ENCODE measurements at regions not wholly inside any gene's neighbourhood (a gene's known extent, or its start where the extent isn't known, plus 50 kb on each side); places are given as distances from the start of the nearest gene placed in this dataset.

DNA sequence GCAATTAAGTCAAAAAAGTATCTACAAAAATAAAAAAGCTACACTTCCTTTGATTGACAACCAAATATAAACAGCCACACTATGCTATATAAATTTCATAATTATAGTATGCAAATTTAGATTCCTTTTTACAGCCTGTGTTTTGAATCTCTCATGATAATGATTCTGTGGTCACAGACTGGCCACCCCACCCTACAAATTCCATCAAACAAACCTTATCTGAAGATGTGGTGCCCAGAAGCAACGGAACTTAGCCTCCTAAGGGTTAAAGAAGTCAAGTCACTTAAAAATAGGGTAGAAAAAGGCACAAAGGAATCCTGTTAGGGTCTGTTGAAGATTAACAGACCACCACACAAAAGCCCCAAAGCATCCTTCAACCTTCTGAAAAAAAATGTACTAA is 351.8 kb downstream of the INHBA start:
- no peaks in the 10 kb centered on the region for H3K27me3 Mint-ChIP-seq
- H3K4me1 Mint-ChIP-seq, result no peaks in the 10 kb centered on the region
- POLR2A ChIA-PET, result no interaction called here
- CTCF ChIA-PET, result no interaction called here
- H3K36me3 Mint-ChIP-seq (ENCODE audit: low read depth), result no peaks in the 10 kb centered on the region
- DNase-seq, result no peak
- no peak overlapping the region for H3K27ac Mint-ChIP-seq
- no peak overlapping the region for H3K4me3 Mint-ChIP-seq
- no peaks in the 10 kb centered on the region for H3K9me3 Mint-ChIP-seq

GRCh38 chr7:41346878-41347277 is 356.0 kb downstream of the INHBA start:
- no peak for DNase-seq
- Mint-ChIP-seq H3K36me3 (ENCODE audit: low read depth) (no peaks in the 10 kb centered on the region), H3K4me1 (no peaks in the 10 kb centered on the region), H3K27ac (no peak overlapping the region), H3K27me3 (no peaks in the 10 kb centered on the region), H3K9me3 (peaks cover 11% of the 10 kb centered on the region), H3K4me3 (no peak overlapping the region)
- CTCF ChIA-PET, result no interaction called here
- POLR2A ChIA-PET, result no interaction called here

DNA sequence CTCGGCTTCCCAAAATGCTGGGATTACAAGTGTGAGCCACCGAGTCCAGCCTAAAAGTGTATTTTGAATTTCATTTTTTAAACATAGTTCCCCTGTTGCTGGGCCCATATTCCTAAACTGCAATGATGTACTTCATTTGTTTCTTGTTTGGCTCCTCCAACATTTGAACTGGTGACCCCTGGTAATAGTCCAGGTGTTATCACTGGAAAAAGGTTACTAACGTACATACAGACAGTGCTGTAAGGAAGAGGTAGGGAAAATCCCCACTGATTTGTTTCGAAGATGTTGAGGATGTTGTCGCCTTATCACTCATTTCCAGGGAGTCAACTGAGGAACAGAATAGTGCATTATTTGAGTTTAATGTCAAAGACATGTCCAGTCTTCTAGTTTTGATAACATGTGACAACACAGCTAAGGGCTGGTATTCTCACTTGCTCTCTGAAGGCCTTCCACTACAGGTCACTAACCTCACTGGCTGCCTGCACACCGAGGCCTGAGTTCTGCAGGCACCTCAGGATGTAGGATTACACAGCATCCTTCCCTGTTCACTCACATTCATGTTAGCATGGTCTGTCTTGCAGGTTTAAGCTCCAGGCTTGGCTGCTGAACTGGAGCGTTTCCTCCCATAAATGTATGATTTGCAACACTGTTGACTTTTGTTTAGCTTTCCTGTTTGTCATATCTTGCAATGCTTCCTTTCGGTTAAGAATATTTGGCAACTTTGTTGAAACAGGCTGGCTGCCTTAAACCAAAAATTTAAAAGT is 362.8 kb downstream of the INHBA start:
- no peak overlapping the region for H3K27ac Mint-ChIP-seq
- DNase-seq, result no peak
- H3K4me1 Mint-ChIP-seq, result no peaks in the 10 kb centered on the region
- H3K36me3 Mint-ChIP-seq (ENCODE audit: low read depth), result no peaks in the 10 kb centered on the region
- ChIA-PET CTCF (no interaction called here), POLR2A (no interaction called here)
- no peaks in the 10 kb centered on the region for H3K27me3 Mint-ChIP-seq
- no peak overlapping the region for H3K4me3 Mint-ChIP-seq
- H3K9me3 Mint-ChIP-seq, result peaks cover 17% of the 10 kb centered on the region

- H3K36me3 Mint-ChIP-seq (ENCODE audit: low read depth), result no peaks in the 10 kb centered on the region
- POLR2A ChIA-PET, result no interaction called here
- DNase-seq, result no peak
- H3K27ac Mint-ChIP-seq, result no peak overlapping the region
- no peaks in the 10 kb centered on the region for H3K27me3 Mint-ChIP-seq
- H3K9me3 Mint-ChIP-seq, result peaks cover 6% of the 10 kb centered on the region
- no peaks in the 10 kb centered on the region for H3K4me1 Mint-ChIP-seq
- CTCF ChIA-PET, result no interaction called here
- no peak overlapping the region for H3K4me3 Mint-ChIP-seq
Measured at GRCh38 chr7:41336981-41337380, 365.9 kb downstream of the INHBA start.

- DNase-seq, result no peak
- H3K9me3 Mint-ChIP-seq, result peaks cover 5% of the 10 kb centered on the region
- no peaks in the 10 kb centered on the region for H3K27me3 Mint-ChIP-seq
- no peaks in the 10 kb centered on the region for H3K4me1 Mint-ChIP-seq
- H3K27ac Mint-ChIP-seq, result no peak overlapping the region
- no peaks in the 10 kb centered on the region for H3K36me3 Mint-ChIP-seq (ENCODE audit: low read depth)
- POLR2A ChIA-PET, result no interaction called here
- H3K4me3 Mint-ChIP-seq, result no peak overlapping the region
- CTCF ChIA-PET, result no interaction called here
Measured at GRCh38 chr7:41336455-41336952, 366.4 kb downstream of the INHBA start.

DNA sequence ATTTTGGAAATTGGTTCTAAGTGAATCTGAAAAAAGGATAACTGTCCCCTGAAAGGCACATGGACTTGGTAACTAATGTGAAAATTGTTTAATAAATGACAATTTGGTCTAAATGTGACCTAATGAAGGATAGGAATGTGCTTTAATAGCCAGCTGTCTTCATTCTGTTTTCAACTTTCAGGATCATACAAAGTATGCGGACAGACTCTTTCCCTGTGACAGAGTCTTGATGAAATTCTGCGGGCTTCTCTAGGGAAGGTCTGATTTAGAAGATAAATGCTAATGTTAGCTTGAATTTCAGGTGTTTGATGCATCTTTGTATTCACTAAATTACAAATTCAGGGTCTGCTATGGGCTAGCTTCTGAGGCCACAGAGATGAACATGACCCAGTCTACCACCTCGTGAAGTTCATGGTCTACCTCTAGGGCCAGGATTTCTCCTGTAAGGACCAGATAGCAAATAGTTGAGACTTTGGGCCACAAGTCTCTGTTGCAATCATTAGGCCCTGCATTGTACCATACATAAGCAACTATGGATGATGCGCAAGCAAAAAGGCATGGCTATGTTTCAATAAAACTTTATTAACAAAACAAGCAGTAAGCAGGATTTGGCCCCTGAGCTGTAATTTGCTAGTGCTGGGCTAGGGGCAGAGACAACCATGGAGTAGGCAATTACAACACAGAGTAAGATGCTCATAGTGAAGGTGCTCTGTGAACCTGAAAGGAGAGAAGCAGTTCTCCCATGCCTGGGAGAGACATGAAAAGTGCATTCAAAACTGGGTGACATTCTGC is 368.6 kb downstream of the INHBA start:
- H3K4me3 Mint-ChIP-seq, result no peak overlapping the region
- no peaks in the 10 kb centered on the region for H3K27me3 Mint-ChIP-seq
- POLR2A ChIA-PET, result no interaction called here
- no peak overlapping the region for H3K27ac Mint-ChIP-seq
- no peak for DNase-seq
- no peaks in the 10 kb centered on the region for H3K36me3 Mint-ChIP-seq (ENCODE audit: low read depth)
- no peaks in the 10 kb centered on the region for H3K4me1 Mint-ChIP-seq
- CTCF ChIA-PET, result no interaction called here
- H3K9me3 Mint-ChIP-seq, result peaks cover 5% of the 10 kb centered on the region

DNA sequence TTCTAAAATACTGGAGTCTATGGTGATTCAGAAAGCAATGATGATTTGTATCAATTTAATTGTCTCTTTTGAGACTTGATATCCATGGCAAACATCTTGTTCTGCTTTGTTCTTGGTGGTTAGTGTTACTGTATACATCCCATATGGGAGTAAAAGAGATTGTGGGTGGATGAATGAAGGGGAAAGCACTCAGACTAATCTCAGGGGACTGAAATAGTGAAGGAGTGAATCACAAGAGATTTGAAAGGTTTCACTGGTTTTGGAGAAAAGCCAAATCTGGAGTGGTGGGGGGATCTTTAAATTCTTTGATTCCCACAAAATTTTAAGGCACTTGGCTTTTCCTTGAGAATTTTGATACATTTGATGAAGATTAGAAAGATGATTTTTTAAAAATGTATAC is 369.4 kb downstream of the INHBA start:
- DNase-seq, result no peak
- no peaks in the 10 kb centered on the region for H3K4me1 Mint-ChIP-seq
- H3K9me3 Mint-ChIP-seq, result peaks cover 5% of the 10 kb centered on the region
- POLR2A ChIA-PET, result no interaction called here
- no peaks in the 10 kb centered on the region for H3K27me3 Mint-ChIP-seq
- no peak overlapping the region for H3K27ac Mint-ChIP-seq
- CTCF ChIA-PET, result no interaction called here
- H3K4me3 Mint-ChIP-seq, result no peak overlapping the region
- H3K36me3 Mint-ChIP-seq (ENCODE audit: low read depth), result no peaks in the 10 kb centered on the region

GRCh38 chr7:41331194-41331593 is 371.7 kb downstream of the INHBA start:
- no peak for DNase-seq
- no peaks in the 10 kb centered on the region for H3K36me3 Mint-ChIP-seq (ENCODE audit: low read depth)
- ChIA-PET POLR2A (no interaction called here), CTCF (no interaction called here)
- H3K4me1 Mint-ChIP-seq, result no peaks in the 10 kb centered on the region
- no peaks in the 10 kb centered on the region for H3K9me3 Mint-ChIP-seq
- no peak overlapping the region for H3K4me3 Mint-ChIP-seq
- H3K27me3 Mint-ChIP-seq, result no peaks in the 10 kb centered on the region
- H3K27ac Mint-ChIP-seq, result no peak overlapping the region

- Mint-ChIP-seq H3K9me3 (peaks cover 3% of the 10 kb centered on the region), H3K4me3 (no peak overlapping the region), H3K36me3 (ENCODE audit: low read depth) (no peaks in the 10 kb centered on the region), H3K27ac (no peak overlapping the region), H3K4me1 (no peaks in the 10 kb centered on the region), H3K27me3 (no peaks in the 10 kb centered on the region)
- ChIA-PET POLR2A (no interaction called here), CTCF (no interaction called here)
- DNase-seq, result no peak
Measured at GRCh38 chr7:41328544-41328943, 374.3 kb downstream of the INHBA start.

DNA sequence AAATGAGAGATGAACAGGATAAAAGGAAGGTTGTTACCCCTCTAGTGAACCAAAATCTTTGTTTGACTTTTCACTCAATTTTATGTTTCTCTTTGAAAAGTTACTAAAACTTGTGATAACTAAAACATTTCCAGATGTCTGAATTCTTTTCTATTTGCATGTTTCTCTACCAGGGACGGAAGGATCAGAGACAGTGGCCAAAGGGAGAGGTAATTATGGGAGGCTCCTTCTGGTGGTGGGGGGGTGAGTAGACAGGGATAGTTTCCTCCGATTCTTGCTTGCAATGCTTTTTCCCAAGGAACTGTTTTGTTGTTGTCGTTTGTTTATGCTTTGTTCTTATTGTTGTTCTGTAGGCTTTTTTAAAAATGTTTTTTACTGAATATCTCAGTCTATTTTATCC is 374.8 kb downstream of the INHBA start:
- Mint-ChIP-seq H3K27ac (no peak overlapping the region), H3K4me3 (no peak overlapping the region), H3K9me3 (peaks cover 3% of the 10 kb centered on the region), H3K36me3 (ENCODE audit: low read depth) (no peaks in the 10 kb centered on the region), H3K4me1 (no peaks in the 10 kb centered on the region), H3K27me3 (no peaks in the 10 kb centered on the region)
- DNase-seq, result no peak
- ChIA-PET POLR2A (no interaction called here), CTCF (no interaction called here)

- no peaks in the 10 kb centered on the region for H3K36me3 Mint-ChIP-seq (ENCODE audit: low read depth)
- no peak for DNase-seq
- POLR2A ChIA-PET, result no interaction called here
- H3K4me1 Mint-ChIP-seq, result no peaks in the 10 kb centered on the region
- CTCF ChIA-PET, result no interaction called here
- H3K9me3 Mint-ChIP-seq, result peaks cover 3% of the 10 kb centered on the region
- H3K27ac Mint-ChIP-seq, result no peak overlapping the region
- no peak overlapping the region for H3K4me3 Mint-ChIP-seq
- no peaks in the 10 kb centered on the region for H3K27me3 Mint-ChIP-seq
Measured at GRCh38 chr7:41326616-41327015, 376.3 kb downstream of the INHBA start.

DNA sequence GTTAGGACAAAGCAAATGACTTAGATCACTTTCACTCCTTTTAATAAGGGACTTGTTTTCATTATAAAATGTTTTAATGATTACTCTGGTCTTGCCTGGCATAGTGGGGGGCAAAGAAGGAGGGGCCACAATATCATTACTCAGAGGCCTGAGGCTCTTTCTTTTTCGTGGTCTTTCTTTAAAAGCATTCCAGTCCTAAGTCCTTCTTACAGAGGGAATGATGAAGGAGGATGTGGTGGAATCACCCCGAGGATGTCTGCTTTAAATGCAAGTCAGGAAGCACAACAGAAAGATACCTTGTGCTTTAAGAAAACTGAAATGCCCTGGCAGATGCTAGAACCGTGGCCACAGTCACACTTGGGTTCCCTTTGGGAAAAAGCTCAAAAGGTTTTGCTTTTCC is 379.1 kb downstream of the INHBA start:
- CTCF ChIA-PET, result no interaction called here
- peaks cover 8% of the 10 kb centered on the region for H3K9me3 Mint-ChIP-seq

GRCh38 chr7:41319581-41319980 is 383.3 kb downstream of the INHBA start:
- Mint-ChIP-seq H3K27ac (no peak overlapping the region), H3K4me3 (no peak overlapping the region), H3K27me3 (no peaks in the 10 kb centered on the region), H3K9me3 (peaks cover 21% of the 10 kb centered on the region), H3K36me3 (ENCODE audit: low read depth) (no peaks in the 10 kb centered on the region), H3K4me1 (no peaks in the 10 kb centered on the region)
- ChIA-PET CTCF (no interaction called here), POLR2A (no interaction called here)
- no peak for DNase-seq

More for the DNA sequence above, 379.1 kb downstream of the INHBA start:
- no peak for DNase-seq
- Mint-ChIP-seq H3K36me3 (ENCODE audit: low read depth) (no peaks in the 10 kb centered on the region), H3K27me3 (no peaks in the 10 kb centered on the region), H3K27ac (no peak overlapping the region), H3K4me1 (no peaks in the 10 kb centered on the region), H3K4me3 (no peak overlapping the region)
- POLR2A ChIA-PET, result no interaction called here

- CTCF ChIA-PET, result no interaction called here
- POLR2A ChIA-PET, result no interaction called here
- Mint-ChIP-seq H3K36me3 (ENCODE audit: low read depth) (no peaks in the 10 kb centered on the region), H3K9me3 (peaks cover 23% of the 10 kb centered on the region), H3K27me3 (no peaks in the 10 kb centered on the region), H3K4me3 (no peak overlapping the region), H3K4me1 (no peaks in the 10 kb centered on the region), H3K27ac (no peak overlapping the region)
- no peak for DNase-seq
Measured at GRCh38 chr7:41316410-41316809, 386.5 kb downstream of the INHBA start.
